H1 (cell line): ENCODE measurements at regions not wholly inside any gene's neighbourhood (a gene's known extent, or its start where the extent isn't known, plus 50 kb on each side); places are given as distances from the start of the nearest gene placed in this dataset.

ENCODE experiments used
- CTCF ChIA-PET: fragments of 300-600 bp; sonication (Branson Sonifier 250); formaldehyde crosslinking; loops from one replicate; lab custom pipeline; 2021; ENCODE audit not compliant: partially characterized antibody; lab: Charles Lee
- POLR2A ChIA-PET: fragments of 300-600 bp; sonication (Branson Sonifier 250); formaldehyde crosslinking; loops from one replicate; lab custom pipeline; 2021; ENCODE audit warnings: inconsistent platforms; ENCODE audit not compliant: partially characterized antibody; lab: Charles Lee
- DNase-seq, 2 experiments: peaks; one replicate each; pipeline versions ENCODE4 v3.0.0 to v3.0.0-alpha.2; 2010 to 2022; ENCODE audit warnings: low spot score in 2 of 2, low read depth in 1 of 2, mixed read lengths in 1 of 2
- FAIRE-seq: peaks from 2 replicates; lab custom pipeline; 2011; peaks lifted over from hg19 to GRCh38; lab: Jason Lieb, UNC
- H2AFZ ChIP-seq: 2 replicates; pipeline ENCODE4 v1.8.1; 2012; ENCODE audit warnings: low read length, inconsistent platforms
- H2AK5ac ChIP-seq: 2 replicates; pipeline ENCODE4 v1.6.1; 2013; ENCODE audit warnings: low read depth, low read length
- H2BK120ac ChIP-seq: replicated peaks from 2 replicates; pipeline ENCODE3; 2013; ENCODE audit warnings: low read depth, low read length, inconsistent platforms
- H2BK12ac ChIP-seq: 2 replicates; pipeline ENCODE4 v1.6.1; 2013; ENCODE audit warnings: low read depth, low read length
- H2BK15ac ChIP-seq: 2 replicates; pipeline ENCODE4 v1.6.1; 2013; ENCODE audit warnings: low read length
- H2BK20ac ChIP-seq: 2 replicates; pipeline ENCODE4 v1.6.1; 2013; ENCODE audit warnings: low read length
- H2BK5ac ChIP-seq: 2 replicates; pipeline ENCODE4 v1.6.1; 2013; ENCODE audit warnings: low read depth, low read length
- H3K14ac ChIP-seq: 2 replicates; pipeline ENCODE4 v1.6.1; 2013; ENCODE audit warnings: inconsistent platforms; ENCODE audit not compliant: insufficient read length
- H3K18ac ChIP-seq: 2 replicates; pipeline ENCODE4 v1.6.1; 2013; ENCODE audit warnings: low read length; ENCODE audit errors: extremely low read depth
- H3K23ac ChIP-seq: 2 replicates; pipeline ENCODE4 v1.6.1; 2013; ENCODE audit warnings: inconsistent platforms; ENCODE audit not compliant: insufficient read length
- H3K23me2 ChIP-seq: 2 replicates; pipeline ENCODE4 v1.6.1; 2013; ENCODE audit warnings: low read depth, low read length
- H3K27ac ChIP-seq: 2 replicates; pipeline ENCODE4 v1.6.1; 2011; ENCODE audit warnings: low read depth, low read length, inconsistent platforms
- H3K27me3 ChIP-seq, 4 experiments: replicated peaks in 1 of 4; 1 replicate in 1 of 4; 2 replicates in 3 of 4; pipeline versions ENCODE4 v1.6.1 to v1.8.1; 2011 to 2013; ENCODE audit warnings: low read length in 3 of 4, mild to moderate bottlenecking in 3 of 4, inconsistent platforms in 2 of 4, mixed read lengths in 2 of 4, moderate library complexity in 1 of 4; ENCODE audit not compliant: control insufficient read depth in 3 of 4, insufficient read depth in 3 of 4; ENCODE audit errors: extremely low read depth in 1 of 4
- H3K36me3 ChIP-seq, 4 experiments: 2 replicates each; pipeline versions ENCODE4 v1.6.1 to v1.8.1; 2011 to 2013; ENCODE audit warnings: mild to moderate bottlenecking in 4 of 4, low read length in 3 of 4, moderate library complexity in 2 of 4, control low read depth in 1 of 4, inconsistent platforms in 1 of 4; ENCODE audit not compliant: insufficient read depth in 4 of 4, control insufficient read depth in 2 of 4
- H3K4ac ChIP-seq: replicated peaks from 2 replicates; pipeline ENCODE3; 2013; ENCODE audit warnings: low read length, low read depth, mixed read lengths, inconsistent platforms; ENCODE audit not compliant: insufficient read length
- H3K4me1 ChIP-seq, 4 experiments: replicated peaks in 1 of 4; 1 replicate in 1 of 4; 2 replicates in 3 of 4; pipeline versions ENCODE4 v1.6.1 to v1.8.1; 2011 to 2013; ENCODE audit warnings: low read length in 3 of 4, inconsistent platforms in 2 of 4, mixed read lengths in 1 of 4; ENCODE audit not compliant: insufficient read depth in 4 of 4, control insufficient read depth in 3 of 4
- H3K4me2 ChIP-seq, 2 experiments: 2 replicates each; pipeline versions ENCODE4 v1.6.1 to v1.8.1; 2011 to 2013; ENCODE audit warnings: low read depth in 2 of 2, low read length in 2 of 2, control low read depth in 1 of 2, inconsistent platforms in 1 of 2, mild to moderate bottlenecking in 1 of 2; ENCODE audit not compliant: insufficient read depth in 1 of 2
- H3K4me3 ChIP-seq, 4 experiments: fragments of 200-600, 300-600 bp in 1 of 4; sonication (generic), shearing (Covaris generic), sonication (Bioruptor Twin) in 1 of 4; 2 replicates each; pipeline versions ENCODE4 v1.5.1 to v1.8.1; 2011 to 2016; ENCODE audit warnings: low read length in 4 of 4, low read depth in 3 of 4, control low read depth in 2 of 4, inconsistent platforms in 2 of 4, mild to moderate bottlenecking in 2 of 4, mixed read lengths in 1 of 4, moderate library complexity in 1 of 4; ENCODE audit not compliant: insufficient read depth in 2 of 4; ENCODE audit errors: extremely low read depth in 1 of 4
- H3K56ac ChIP-seq: replicated peaks from 2 replicates; pipeline ENCODE3; 2013; ENCODE audit warnings: low read depth, mild to moderate bottlenecking, mixed read lengths, low read length, inconsistent platforms; ENCODE audit not compliant: insufficient read length
- H3K79me1 ChIP-seq: 2 replicates; pipeline ENCODE4 v1.6.1; 2013; ENCODE audit warnings: low read depth, low read length, control low read depth
- H3K79me2 ChIP-seq, 2 experiments: 2 replicates each; pipeline versions ENCODE4 v1.6.1 to v1.8.1; 2012 to 2013; ENCODE audit warnings: low read length in 2 of 2, mild to moderate bottlenecking in 2 of 2, inconsistent platforms in 1 of 2; ENCODE audit not compliant: insufficient read depth in 2 of 2, control insufficient read depth in 1 of 2
- H3K9ac ChIP-seq, 4 experiments: replicated peaks in 1 of 4; 1 replicate in 1 of 4; 2 replicates in 3 of 4; pipeline versions ENCODE4 v1.6.1 to v1.8.1; 2011 to 2013; ENCODE audit warnings: low read depth in 3 of 4, low read length in 3 of 4, control low read depth in 2 of 4, mild to moderate bottlenecking in 2 of 4, moderate library complexity in 2 of 4, inconsistent platforms in 1 of 4; ENCODE audit errors: extremely low read depth in 1 of 4
- H3K9me3 ChIP-seq, 2 experiments: 2 replicates each; pipeline versions ENCODE4 v1.6.1 to v1.8.1; 2012 to 2013; ENCODE audit warnings: mild to moderate bottlenecking in 2 of 2, moderate library complexity in 2 of 2, control low read depth in 1 of 2, inconsistent platforms in 1 of 2, low read depth in 1 of 2, low read length in 1 of 2, mixed read lengths in 1 of 2; ENCODE audit not compliant: insufficient read depth in 2 of 2
- H4K20me1 ChIP-seq, 2 experiments: replicated peaks in 1 of 2; 2 replicates each; pipeline versions ENCODE3 to v1.8.1; 2011 to 2013; ENCODE audit warnings: inconsistent platforms in 2 of 2, low read length in 2 of 2, mild to moderate bottlenecking in 1 of 2; ENCODE audit not compliant: insufficient read depth in 2 of 2, control insufficient read depth in 1 of 2
- H4K5ac ChIP-seq: 2 replicates; pipeline ENCODE4 v1.6.1; 2013; ENCODE audit warnings: low read length, low read depth, mixed read lengths, inconsistent platforms; ENCODE audit not compliant: insufficient read length
- H4K8ac ChIP-seq: 2 replicates; pipeline ENCODE4 v1.8.0; 2013; ENCODE audit warnings: mild to moderate bottlenecking, moderate library complexity, low read length, inconsistent platforms; ENCODE audit not compliant: insufficient read depth; ENCODE audit errors: extremely low read depth
- H4K91ac ChIP-seq: replicated peaks from 2 replicates; pipeline ENCODE3; 2013; ENCODE audit warnings: low read length, mixed read lengths, inconsistent platforms; ENCODE audit not compliant: insufficient read length
- ASH2L ChIP-seq: fragments of 200-600, 300-600 bp; sonication (generic); IDR thresholded peaks from one replicate; pipeline ENCODE4 v1.7.1; 2017; ENCODE audit warnings: low read length
- BCL11A ChIP-seq, 2 experiments: IDR thresholded peaks; one replicate each; pipeline ENCODE4 v1.6.1; 2011; ENCODE audit warnings: low read depth in 2 of 2, low read length in 2 of 2, mild to moderate bottlenecking in 2 of 2
- EP300 ChIP-seq, 2 experiments: IDR thresholded peaks; 1 replicate in 1 of 2; 2 replicates in 1 of 2; pipeline ENCODE4 v1.6.1; 2011 to 2012; ENCODE audit warnings: low read depth in 2 of 2, low read length in 2 of 2, mild to moderate bottlenecking in 2 of 2, borderline replicate concordance in 1 of 2, inconsistent platforms in 1 of 2, moderate library complexity in 1 of 2
- FOSL1 ChIP-seq: IDR thresholded peaks from 2 replicates; pipeline ENCODE4 v1.6.1; 2011; ENCODE audit warnings: mild to moderate bottlenecking, low read depth, low read length, moderate library complexity; ENCODE audit not compliant: insufficient read depth
- GABPA ChIP-seq: IDR thresholded peaks from 2 replicates; pipeline ENCODE4 v1.6.1; 2011; ENCODE audit warnings: mild to moderate bottlenecking, low read length, moderate library complexity, borderline replicate concordance; ENCODE audit not compliant: insufficient read depth
- GTF2F1 ChIP-seq: IDR thresholded peaks from 2 replicates; pipeline ENCODE4 v1.6.1; 2012; ENCODE audit warnings: low read depth, low read length, improper control_type of control experiment, borderline replicate concordance
- HDAC2 ChIP-seq, 2 experiments: fragments of 300-600 bp in 1 of 2; sonication (generic) in 1 of 2; IDR thresholded peaks; 2 replicates each; pipeline ENCODE4 v1.6.1; 2011 to 2012; ENCODE audit warnings: low read depth in 2 of 2, low read length in 2 of 2, mild to moderate bottlenecking in 2 of 2, moderate library complexity in 2 of 2, borderline replicate concordance in 1 of 2, inconsistent platforms in 1 of 2
- JUND ChIP-seq: IDR thresholded peaks from 2 replicates; pipeline ENCODE4 v1.6.1; 2011; ENCODE audit warnings: mild to moderate bottlenecking, improper control_type of control experiment, low read length
- POLR2A ChIP-seq, 2 experiments: IDR thresholded peaks; 1 replicate in 1 of 2; 2 replicates in 1 of 2; pipeline ENCODE4 v1.6.1; 2011; ENCODE audit warnings: low read depth in 2 of 2, low read length in 2 of 2, mild to moderate bottlenecking in 2 of 2; ENCODE audit errors: control extremely low read depth in 1 of 2
- SIX5 ChIP-seq: IDR thresholded peaks from 2 replicates; pipeline ENCODE4 v1.6.1; 2011; ENCODE audit warnings: mild to moderate bottlenecking, low read depth, low read length
- SP2 ChIP-seq: IDR thresholded peaks from 2 replicates; pipeline ENCODE4 v1.6.1; 2012; ENCODE audit warnings: mild to moderate bottlenecking, low read length, inconsistent platforms
- SRF ChIP-seq: IDR thresholded peaks from 2 replicates; pipeline ENCODE4 v1.6.1; 2011; ENCODE audit warnings: mild to moderate bottlenecking, low read depth, low read length, moderate library complexity
- TAF1 ChIP-seq: IDR thresholded peaks from 2 replicates; pipeline ENCODE4 v1.6.1; 2011; ENCODE audit warnings: mild to moderate bottlenecking, low read depth, low read length
- WGBS, 2 experiments: shearing (Covaris generic) in 1 of 2; methylation state at CpG; one replicate each; pipeline versions ENCODE4 v1.1.6 to v1.1.7; 2013 to 2015; ENCODE audit warnings: low lambda C conversion rate in 2 of 2, mixed read lengths in 2 of 2, inconsistent platforms in 1 of 2, low coverage in 1 of 2, missing lambda C conversion rate in 1 of 2; ENCODE audit not compliant: insufficient replicate concordance in 2 of 2, insufficient coverage in 1 of 2, insufficient read length in 1 of 2; ENCODE audit errors: extremely low coverage in 1 of 2, missing lambda C conversion rate in 1 of 2; 5-methylcytosine and 5-hydroxymethylcytosine counted together

GRCh38 chr19:46945694-46946489 is 73.7 kb upstream of the NPAS1 start:
- no peak overlapping the region for H2BK20ac ChIP-seq
- H3K4ac ChIP-seq: no peak overlapping the region
- H3K4me1 ChIP-seq: peaks cover 1 to 10% (median 6%) of the 10 kb centered on the region in 4 experiments; a peak in 4 of 7 replicates
- H3K79me1 ChIP-seq: peaks cover 3% of the 10 kb centered on the region
- H3K56ac ChIP-seq: no peak overlapping the region
- no peak overlapping the region for H4K8ac ChIP-seq
- no peak overlapping the region for H4K5ac ChIP-seq
- peaks cover 2% of the 10 kb centered on the region in 2 experiments for H4K20me1 ChIP-seq
- H3K9me3 ChIP-seq: no peaks in the 10 kb centered on the region
- H2AK5ac ChIP-seq: no peak overlapping the region
- H2AFZ ChIP-seq: no peak overlapping the region
- no peaks in the 10 kb centered on the region for H3K23me2 ChIP-seq
- H3K27me3 ChIP-seq: no peaks in the 10 kb centered on the region
- ChIA-PET POLR2A (interaction anchor here (1.3 kb wide), 2 partner anchors 11 to 78 kb away, joined by 3 to 4 read pairs; no protein-coding TSS in a partner anchor), CTCF (interaction anchor here (0.9 to 4.0 kb wide), 7 partner anchors 8 to 152 kb away, joined by 3 to 24 read pairs (median 3); no protein-coding TSS in a partner anchor)
- H3K14ac ChIP-seq: no peak overlapping the region
- FAIRE-seq: no peak
- H3K4me3 ChIP-seq: no peak overlapping the region
- H3K9ac ChIP-seq: no peak overlapping the region; a peak in 2 of 7 replicates
- no peak overlapping the region for H3K4me2 ChIP-seq
- no peak overlapping the region for H4K91ac ChIP-seq
- no peak overlapping the region for H3K23ac ChIP-seq
- H3K36me3 ChIP-seq: peaks cover 0 to 4% (median 0%) of the 10 kb centered on the region in 4 experiments; a peak in 2 of 8 replicates
- no peak overlapping the region for H3K27ac ChIP-seq
- no peak overlapping the region for H2BK5ac ChIP-seq
- no peak overlapping the region for H2BK15ac ChIP-seq
- no peak overlapping the region for H2BK12ac ChIP-seq
- 93% methylated on average over 8 of the region's 8 CpGs; no CpG with 5 or more reads in 1 of the 2 experiments for WGBS, 2 experiments
- DNase-seq: no peak
- peaks cover 0 to 31% of the 10 kb centered on the region in 2 experiments; a peak in 2 of 4 replicates for H3K79me2 ChIP-seq
- no peak overlapping the region for H3K18ac ChIP-seq
- H2BK120ac ChIP-seq: no peak overlapping the region
- TF ChIP-seq SRF (no peak), BCL11A (IDR thresholded peaks at IDR 0.05; ENCODE audit: low read depth in 2 of 2, low read length in 2 of 2) (no peak), ASH2L (no peak), FOSL1 (no peak), GABPA (no peak), SP2 (no peak), EP300 (IDR thresholded peaks at IDR 0.05; ENCODE audit: borderline replicate concordance in 1 of 2, low read depth in 2 of 2, low read length in 2 of 2) (no peak), JUND (no peak), GTF2F1 (no peak), HDAC2 (IDR thresholded peaks at IDR 0.05; ENCODE audit: borderline replicate concordance in 1 of 2, low read depth in 2 of 2, low read length in 2 of 2) (no peak), POLR2A (IDR thresholded peaks at IDR 0.05; ENCODE audit: control extremely low read depth in 1 of 2, low read depth in 2 of 2, low read length in 2 of 2) (no peak), SIX5 (no peak), TAF1 (no peak)
